WI38 (cell line): ENCODE measurements at regions not wholly inside any gene's neighbourhood (a gene's known extent, or its start where the extent isn't known, plus 50 kb on each side); places are given as distances from the start of the nearest gene placed in this dataset.

ENCODE experiments used
- H3K4me3 ChIP-seq: 2 replicates; pipeline ENCODE4 v1.5.1; 2011; ENCODE audit warnings: low read depth, mild to moderate bottlenecking, control low read depth, low read length
- TF ChIP-seq, protein P1 (sequence below): IDR thresholded peaks from 2 replicates; pipeline ENCODE4 v1.5.1; 2012; ENCODE audit warnings: low read depth, mild to moderate bottlenecking, control low read depth, low read length

DNA sequence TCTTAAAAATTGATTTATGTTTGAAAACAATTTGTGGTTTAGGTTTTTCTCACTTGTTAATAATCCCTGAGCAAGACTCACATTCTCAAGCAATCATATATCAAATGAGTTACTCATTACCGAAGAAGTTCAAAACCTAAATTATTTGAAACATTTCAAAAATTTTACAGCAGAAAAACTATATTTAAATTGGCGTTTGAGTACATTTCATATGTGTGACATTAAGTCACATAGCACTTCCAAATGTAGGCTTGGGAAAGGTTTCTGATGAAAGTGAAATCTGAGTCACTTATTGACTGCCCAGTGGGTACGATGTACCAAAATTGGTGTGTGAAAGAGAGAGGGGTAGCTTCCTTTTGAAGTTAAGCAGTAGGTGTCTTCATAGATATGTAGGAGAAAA, 411.4 kb upstream of the SGCD start:
- TF ChIP-seq, protein P1, sequence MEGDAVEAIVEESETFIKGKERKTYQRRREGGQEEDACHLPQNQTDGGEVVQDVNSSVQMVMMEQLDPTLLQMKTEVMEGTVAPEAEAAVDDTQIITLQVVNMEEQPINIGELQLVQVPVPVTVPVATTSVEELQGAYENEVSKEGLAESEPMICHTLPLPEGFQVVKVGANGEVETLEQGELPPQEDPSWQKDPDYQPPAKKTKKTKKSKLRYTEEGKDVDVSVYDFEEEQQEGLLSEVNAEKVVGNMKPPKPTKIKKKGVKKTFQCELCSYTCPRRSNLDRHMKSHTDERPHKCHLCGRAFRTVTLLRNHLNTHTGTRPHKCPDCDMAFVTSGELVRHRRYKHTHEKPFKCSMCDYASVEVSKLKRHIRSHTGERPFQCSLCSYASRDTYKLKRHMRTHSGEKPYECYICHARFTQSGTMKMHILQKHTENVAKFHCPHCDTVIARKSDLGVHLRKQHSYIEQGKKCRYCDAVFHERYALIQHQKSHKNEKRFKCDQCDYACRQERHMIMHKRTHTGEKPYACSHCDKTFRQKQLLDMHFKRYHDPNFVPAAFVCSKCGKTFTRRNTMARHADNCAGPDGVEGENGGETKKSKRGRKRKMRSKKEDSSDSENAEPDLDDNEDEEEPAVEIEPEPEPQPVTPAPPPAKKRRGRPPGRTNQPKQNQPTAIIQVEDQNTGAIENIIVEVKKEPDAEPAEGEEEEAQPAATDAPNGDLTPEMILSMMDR, result no peak
- H3K4me3 ChIP-seq, result no peak overlapping the region

GRCh38 chr5:155919126-155919525, 407.8 kb upstream of the SGCD start:
- H3K4me3 ChIP-seq, result no peak overlapping the region
- TF ChIP-seq, protein P1, result no peak

GRCh38 chr5:155919725-155920124, 407.2 kb upstream of the SGCD start:
- TF ChIP-seq, protein P1, result no peak
- no peak overlapping the region for H3K4me3 ChIP-seq

DNA sequence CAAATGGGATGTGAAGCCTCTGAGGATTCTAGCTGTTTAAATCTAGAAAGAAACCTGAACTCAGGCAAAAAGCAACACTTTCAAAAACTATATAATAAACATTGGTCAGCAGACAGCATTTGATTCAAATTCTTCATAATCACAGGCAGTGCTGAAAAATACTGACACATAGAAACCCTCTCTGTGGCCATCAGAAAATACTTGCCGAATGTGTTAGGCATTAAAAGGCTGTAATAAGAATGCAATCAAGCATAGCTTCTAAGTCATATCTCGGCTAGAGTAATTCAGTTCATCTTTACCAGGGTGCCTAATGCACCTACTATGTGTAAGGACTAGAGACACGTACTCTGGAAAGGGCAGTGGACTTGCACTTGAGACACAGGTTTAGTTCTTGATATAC, 405.3 kb upstream of the SGCD start:
- TF ChIP-seq, protein P1, result no peak
- H3K4me3 ChIP-seq, result no peak overlapping the region

DNA sequence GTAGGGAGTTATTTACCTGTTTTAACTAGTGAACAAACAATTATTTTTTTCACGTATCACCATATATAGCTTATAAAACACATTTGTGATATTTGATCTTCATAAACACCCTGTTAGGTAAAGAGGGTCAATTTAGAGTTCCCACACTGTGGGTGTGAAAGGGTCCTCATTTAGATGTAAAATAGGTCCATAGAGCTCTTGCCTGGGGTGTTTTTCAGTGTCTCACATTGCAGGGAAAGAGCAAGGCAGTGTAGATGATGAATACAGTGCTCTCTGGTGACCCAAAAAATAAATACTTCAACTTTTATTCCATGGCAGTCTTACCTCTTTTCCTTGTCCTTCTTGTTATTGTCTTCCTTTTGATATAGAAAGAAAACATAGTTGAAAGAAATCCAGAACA, 403.2 kb upstream of the SGCD start:
- no peak overlapping the region for H3K4me3 ChIP-seq
- TF ChIP-seq, protein P1, result no peak

GRCh38 chr5:155926031-155926430, 400.9 kb upstream of the SGCD start:
- no peak overlapping the region for H3K4me3 ChIP-seq
- TF ChIP-seq, protein P1, result no peak

DNA sequence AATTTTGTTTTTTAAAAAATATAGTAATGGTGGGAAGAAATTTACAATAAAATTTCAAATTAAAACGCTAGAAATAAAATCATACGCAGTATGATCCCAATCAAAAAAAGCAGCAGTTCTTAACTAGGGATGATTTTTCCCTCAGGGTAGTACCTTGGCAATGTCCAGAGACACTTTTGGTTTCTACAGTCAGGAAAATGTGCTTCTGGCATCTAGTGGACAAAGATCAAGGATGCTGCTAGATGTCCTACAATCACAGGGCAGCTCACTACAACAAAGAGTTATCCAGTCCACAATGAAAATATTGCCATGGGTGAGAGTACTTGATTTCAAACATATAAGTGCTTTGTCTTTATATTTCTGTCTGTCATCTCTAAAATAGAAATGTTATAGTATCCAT, 400.2 kb upstream of the SGCD start:
- TF ChIP-seq, protein P1, result no peak
- H3K4me3 ChIP-seq, result no peak overlapping the region
